Glutamatergic neuron (in vitro differentiated cells): ENCODE measurements at regions not wholly inside any gene's neighbourhood (a gene's known extent, or its start where the extent isn't known, plus 50 kb on each side); places are given as distances from the start of the nearest gene placed in this dataset.

Experiments
- DNase-seq: peaks from one replicate; pipeline ENCODE4 v3.0.0; 2022
- H3K27ac Mint-ChIP-seq: one replicate; pipeline ENCODE4 v1.8.0; 2020; ENCODE audit warnings: mild to moderate bottlenecking, mixed read lengths, inconsistent platforms; ENCODE audit not compliant: unreplicated experiment
- H3K27me3 Mint-ChIP-seq: one replicate; pipeline ENCODE4 v1.8.0; 2020; ENCODE audit warnings: mild to moderate bottlenecking, moderate library complexity, mixed read lengths, inconsistent platforms; ENCODE audit not compliant: unreplicated experiment
- H3K36me3 Mint-ChIP-seq: one replicate; pipeline ENCODE4 v1.8.0; 2020; ENCODE audit warnings: mild to moderate bottlenecking, mixed read lengths, inconsistent platforms; ENCODE audit not compliant: unreplicated experiment
- H3K4me1 Mint-ChIP-seq: one replicate; pipeline ENCODE4 v1.8.0; 2020; ENCODE audit warnings: mild to moderate bottlenecking, low read depth, mixed read lengths, inconsistent platforms; ENCODE audit not compliant: unreplicated experiment
- H3K4me3 Mint-ChIP-seq: one replicate; pipeline ENCODE4 v1.8.0; 2020; ENCODE audit warnings: mild to moderate bottlenecking, mixed read lengths, inconsistent platforms; ENCODE audit not compliant: unreplicated experiment
- H3K9me3 Mint-ChIP-seq: one replicate; pipeline ENCODE4 v1.8.0; 2020; ENCODE audit warnings: mild to moderate bottlenecking, moderate library complexity, mixed read lengths, inconsistent platforms; ENCODE audit not compliant: unreplicated experiment
- CTCF ChIP-seq: fragments of 200-600 bp; sonication (generic); IDR thresholded peaks from one replicate; pipeline ENCODE4 v1.5.0; 2021; ENCODE audit not compliant: partially characterized antibody, unreplicated experiment

GRCh38 chr18:38900445-38900844 lies 1334.8 kb upstream of the CELF4 start:
- TF ChIP-seq CTCF = no peak
- H3K27ac Mint-ChIP-seq = no peak overlapping the region

GRCh38 chr18:38900031-38900430 lies 1334.4 kb upstream of the CELF4 start:
- no peak for DNase-seq
- H3K27me3 Mint-ChIP-seq = no peaks in the 10 kb centered on the region
- H3K4me1 Mint-ChIP-seq = no peaks in the 10 kb centered on the region
- TF ChIP-seq CTCF = no peak
- H3K4me3 Mint-ChIP-seq = no peak overlapping the region
- H3K36me3 Mint-ChIP-seq = no peaks in the 10 kb centered on the region
- no peak overlapping the region for H3K27ac Mint-ChIP-seq
- no peaks in the 10 kb centered on the region for H3K9me3 Mint-ChIP-seq

More at GRCh38 chr18:38900445-38900844, 1334.8 kb upstream of the CELF4 start:
- Mint-ChIP-seq H3K9me3 (no peaks in the 10 kb centered on the region), H3K4me3 (no peak overlapping the region), H3K27me3 (no peaks in the 10 kb centered on the region), H3K4me1 (no peaks in the 10 kb centered on the region), H3K36me3 (no peaks in the 10 kb centered on the region)
- DNase-seq = no peak

GRCh38 chr18:38899252-38899651 lies 1333.7 kb upstream of the CELF4 start:
- Mint-ChIP-seq H3K9me3 (no peaks in the 10 kb centered on the region), H3K4me1 (no peaks in the 10 kb centered on the region), H3K4me3 (no peak overlapping the region), H3K27ac (no peak overlapping the region), H3K36me3 (no peaks in the 10 kb centered on the region), H3K27me3 (no peaks in the 10 kb centered on the region)
- DNase-seq = no peak
- TF ChIP-seq CTCF = no peak

GRCh38 chr18:38898167-38898566 lies 1332.6 kb upstream of the CELF4 start:
- Mint-ChIP-seq H3K9me3 (no peaks in the 10 kb centered on the region), H3K4me1 (no peaks in the 10 kb centered on the region), H3K36me3 (no peaks in the 10 kb centered on the region), H3K4me3 (no peak overlapping the region), H3K27ac (no peak overlapping the region), H3K27me3 (no peaks in the 10 kb centered on the region)
- no peak for TF ChIP-seq CTCF
- no peak for DNase-seq

GRCh38 chr18:38895560-38895959 lies 1330.0 kb upstream of the CELF4 start:
- H3K27ac Mint-ChIP-seq = no peak overlapping the region
- H3K27me3 Mint-ChIP-seq = no peaks in the 10 kb centered on the region
- no peak overlapping the region for H3K4me3 Mint-ChIP-seq
- no peak for TF ChIP-seq CTCF
- no peak for DNase-seq
- no peaks in the 10 kb centered on the region for H3K4me1 Mint-ChIP-seq
- H3K9me3 Mint-ChIP-seq = no peaks in the 10 kb centered on the region
- no peaks in the 10 kb centered on the region for H3K36me3 Mint-ChIP-seq
